ENCODE measurements at regions not wholly inside any gene's neighbourhood (a gene's known extent, or its start where the extent isn't known, plus 50 kb on each side); places are given as distances from the start of the nearest gene placed in this dataset.

DNA sequence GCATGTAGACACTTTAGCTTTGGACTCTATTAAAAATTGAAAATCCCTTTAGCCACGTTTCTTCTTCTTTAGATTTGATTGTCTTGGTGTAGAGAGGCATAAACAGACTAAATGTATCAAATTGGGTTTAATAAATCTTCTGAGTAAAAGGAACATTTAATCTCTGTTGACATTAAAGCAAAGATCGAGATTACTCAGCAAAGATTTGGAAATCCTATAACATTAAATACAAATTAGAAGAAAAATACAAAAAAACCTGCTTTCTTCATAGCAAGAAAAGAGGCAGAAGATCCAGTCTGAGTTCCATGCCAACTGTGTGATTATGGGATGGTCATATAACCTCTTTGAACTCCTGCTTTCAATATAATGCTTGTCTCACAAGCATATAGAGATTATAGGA is 172.3 kb downstream of the GJA1 start:
- 56% methylated on average over 2 of the region's 2 CpGs for WGBS

DNA sequence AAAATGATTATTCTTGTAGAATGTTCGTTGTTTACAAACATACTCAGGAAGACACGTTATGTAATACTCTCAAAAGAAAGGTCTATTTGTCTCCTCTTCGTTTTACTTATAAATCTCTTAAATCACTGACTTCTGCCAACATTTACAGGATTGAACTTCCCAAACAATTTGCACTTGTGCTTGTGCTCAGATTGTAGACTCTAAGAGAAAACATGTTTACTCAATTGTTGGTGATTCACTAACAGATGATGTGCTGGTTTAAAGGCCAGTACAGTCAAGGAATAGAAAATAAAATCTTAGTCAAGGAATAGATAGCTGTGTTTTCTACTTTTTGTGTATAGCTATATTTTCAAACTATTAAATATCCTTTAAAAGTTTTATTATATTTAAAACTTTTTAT is 172.8 kb downstream of the GJA1 start:
- TF ChIP-seq TAF1 (conservative IDR thresholded peaks at IDR 0.05) (no peak), RXRA (IDR thresholded peaks at IDR 0.05) (no peak), EGR1 (IDR thresholded peaks at IDR 0.05; ENCODE audit: low read depth in 2 of 2) (no peak), SP1 (IDR thresholded peaks at IDR 0.05) (no peak)
- WGBS, result 58% methylated on average over 3 of the region's 3 CpGs
- Histone ChIP-seq H3K27ac (ENCODE audit: low read depth in 1 of 2, low read length in 2 of 2) (no peak overlapping the region), H3K9ac (ENCODE audit: low read depth in 1 of 2, low read length in 2 of 2) (no peak overlapping the region), H3K4me3 (ENCODE audit: low read depth in 1 of 3, low read length in 3 of 3) (no peak overlapping the region), H3K4me1 (ENCODE audit: control insufficient read depth in 4 of 4, insufficient read depth in 4 of 4, low read length in 3 of 4) (no peaks in the 10 kb centered on the region), H3K9me3 (ENCODE audit: control insufficient read depth in 4 of 4, low read length in 3 of 4) (no peaks in the 10 kb centered on the region), H3K27me3 (ENCODE audit: control insufficient read depth in 4 of 4, insufficient read depth in 4 of 4, low read length in 3 of 4) (no peaks in the 10 kb centered on the region), H3K36me3 (ENCODE audit: control insufficient read depth in 4 of 4, insufficient read depth in 3 of 4, low read depth in 1 of 4, low read length in 3 of 4) (no peaks in the 10 kb centered on the region)
- no peak for DNase-seq (ENCODE audit: low spot score)

More for the DNA sequence above, 172.3 kb downstream of the GJA1 start:
- H3K9me3 ChIP-seq (ENCODE audit: control insufficient read depth in 4 of 4, low read length in 3 of 4), result no peaks in the 10 kb centered on the region
- TF ChIP-seq CTCF (IDR thresholded peaks at IDR 0.05; ENCODE audit: low read depth, low read length, missing input control), result no peak
- no peak for TF ChIP-seq FOXA1 (IDR thresholded peaks at IDR 0.05)
- TF ChIP-seq JUND (IDR thresholded peaks at IDR 0.05), result no peak
- TF ChIP-seq, protein P1, sequence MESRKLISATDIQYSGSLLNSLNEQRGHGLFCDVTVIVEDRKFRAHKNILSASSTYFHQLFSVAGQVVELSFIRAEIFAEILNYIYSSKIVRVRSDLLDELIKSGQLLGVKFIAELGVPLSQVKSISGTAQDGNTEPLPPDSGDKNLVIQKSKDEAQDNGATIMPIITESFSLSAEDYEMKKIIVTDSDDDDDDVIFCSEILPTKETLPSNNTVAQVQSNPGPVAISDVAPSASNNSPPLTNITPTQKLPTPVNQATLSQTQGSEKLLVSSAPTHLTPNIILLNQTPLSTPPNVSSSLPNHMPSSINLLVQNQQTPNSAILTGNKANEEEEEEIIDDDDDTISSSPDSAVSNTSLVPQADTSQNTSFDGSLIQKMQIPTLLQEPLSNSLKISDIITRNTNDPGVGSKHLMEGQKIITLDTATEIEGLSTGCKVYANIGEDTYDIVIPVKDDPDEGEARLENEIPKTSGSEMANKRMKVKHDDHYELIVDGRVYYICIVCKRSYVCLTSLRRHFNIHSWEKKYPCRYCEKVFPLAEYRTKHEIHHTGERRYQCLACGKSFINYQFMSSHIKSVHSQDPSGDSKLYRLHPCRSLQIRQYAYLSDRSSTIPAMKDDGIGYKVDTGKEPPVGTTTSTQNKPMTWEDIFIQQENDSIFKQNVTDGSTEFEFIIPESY (IDR thresholded peaks at IDR 0.05), result no peak
- TF ChIP-seq, protein P2, sequence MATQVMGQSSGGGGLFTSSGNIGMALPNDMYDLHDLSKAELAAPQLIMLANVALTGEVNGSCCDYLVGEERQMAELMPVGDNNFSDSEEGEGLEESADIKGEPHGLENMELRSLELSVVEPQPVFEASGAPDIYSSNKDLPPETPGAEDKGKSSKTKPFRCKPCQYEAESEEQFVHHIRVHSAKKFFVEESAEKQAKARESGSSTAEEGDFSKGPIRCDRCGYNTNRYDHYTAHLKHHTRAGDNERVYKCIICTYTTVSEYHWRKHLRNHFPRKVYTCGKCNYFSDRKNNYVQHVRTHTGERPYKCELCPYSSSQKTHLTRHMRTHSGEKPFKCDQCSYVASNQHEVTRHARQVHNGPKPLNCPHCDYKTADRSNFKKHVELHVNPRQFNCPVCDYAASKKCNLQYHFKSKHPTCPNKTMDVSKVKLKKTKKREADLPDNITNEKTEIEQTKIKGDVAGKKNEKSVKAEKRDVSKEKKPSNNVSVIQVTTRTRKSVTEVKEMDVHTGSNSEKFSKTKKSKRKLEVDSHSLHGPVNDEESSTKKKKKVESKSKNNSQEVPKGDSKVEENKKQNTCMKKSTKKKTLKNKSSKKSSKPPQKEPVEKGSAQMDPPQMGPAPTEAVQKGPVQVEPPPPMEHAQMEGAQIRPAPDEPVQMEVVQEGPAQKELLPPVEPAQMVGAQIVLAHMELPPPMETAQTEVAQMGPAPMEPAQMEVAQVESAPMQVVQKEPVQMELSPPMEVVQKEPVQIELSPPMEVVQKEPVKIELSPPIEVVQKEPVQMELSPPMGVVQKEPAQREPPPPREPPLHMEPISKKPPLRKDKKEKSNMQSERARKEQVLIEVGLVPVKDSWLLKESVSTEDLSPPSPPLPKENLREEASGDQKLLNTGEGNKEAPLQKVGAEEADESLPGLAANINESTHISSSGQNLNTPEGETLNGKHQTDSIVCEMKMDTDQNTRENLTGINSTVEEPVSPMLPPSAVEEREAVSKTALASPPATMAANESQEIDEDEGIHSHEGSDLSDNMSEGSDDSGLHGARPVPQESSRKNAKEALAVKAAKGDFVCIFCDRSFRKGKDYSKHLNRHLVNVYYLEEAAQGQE (IDR thresholded peaks at IDR 0.05), result no peak
- TF ChIP-seq HNF4A (conservative IDR thresholded peaks at IDR 0.05), result no peak
- no peak for TF ChIP-seq TAF1 (conservative IDR thresholded peaks at IDR 0.05)
- TF ChIP-seq NR2F2 (IDR thresholded peaks at IDR 0.05), result no peak
- TF ChIP-seq RAD21 (IDR thresholded peaks at IDR 0.05), result no peak
- no peak for TF ChIP-seq SP1 (IDR thresholded peaks at IDR 0.05)
- no peak overlapping the region for H3K4me3 ChIP-seq (ENCODE audit: low read depth in 1 of 3, low read length in 3 of 3)
- H3K36me3 ChIP-seq (ENCODE audit: control insufficient read depth in 4 of 4, insufficient read depth in 3 of 4, low read depth in 1 of 4, low read length in 3 of 4), result no peaks in the 10 kb centered on the region
- no peaks in the 10 kb centered on the region for H3K27me3 ChIP-seq (ENCODE audit: control insufficient read depth in 4 of 4, insufficient read depth in 4 of 4, low read length in 3 of 4)
- H3K27ac ChIP-seq (ENCODE audit: low read depth in 1 of 2, low read length in 2 of 2), result no peak overlapping the region
- H3K4me1 ChIP-seq (ENCODE audit: control insufficient read depth in 4 of 4, insufficient read depth in 4 of 4, low read length in 3 of 4), result no peaks in the 10 kb centered on the region
- DNase-seq (ENCODE audit: low spot score), result no peak
- no peak overlapping the region for H3K9ac ChIP-seq (ENCODE audit: low read depth in 1 of 2, low read length in 2 of 2)

All from liver (tissue), 8 donors.